Mesenchymal stem cell (in vitro differentiated cells and primary cell): ENCODE measurements at regions not wholly inside any gene's neighbourhood (a gene's known extent, or its start where the extent isn't known, plus 50 kb on each side); places are given as distances from the start of the nearest gene placed in this dataset.

Experiments used
- DNase-seq: peaks from one replicate; pipeline ENCODE4 v3.0.0-alpha.2; 2013
- H2AFZ ChIP-seq: one replicate; pipeline ENCODE4 v1.6.1; 2013; ENCODE audit warnings: low read depth, mild to moderate bottlenecking, control low read depth, inconsistent platforms, low read length, moderate library complexity
- H2AK5ac ChIP-seq: 2 replicates; pipeline ENCODE4 v1.6.1; 2013; ENCODE audit warnings: low read length, moderate library complexity, mild to moderate bottlenecking, inconsistent platforms; ENCODE audit not compliant: severe bottlenecking
- H2BK120ac ChIP-seq: one replicate; pipeline ENCODE4 v1.6.1; 2013; ENCODE audit warnings: low read depth, mild to moderate bottlenecking, inconsistent platforms, low read length, moderate library complexity
- H2BK12ac ChIP-seq, 2 experiments: one replicate each; pipeline ENCODE4 v1.6.1; 2013; ENCODE audit warnings: inconsistent platforms in 2 of 2, low read length in 2 of 2, mild to moderate bottlenecking in 2 of 2, moderate library complexity in 2 of 2, control low read depth in 1 of 2
- H2BK15ac ChIP-seq: one replicate; pipeline ENCODE4 v1.6.1; 2013; ENCODE audit warnings: mild to moderate bottlenecking, low read depth, inconsistent platforms; ENCODE audit not compliant: poor library complexity, severe bottlenecking
- H2BK5ac ChIP-seq: 2 replicates; pipeline ENCODE4 v1.6.1; 2013; ENCODE audit warnings: low read depth, mild to moderate bottlenecking, low read length, control low read depth, inconsistent platforms; ENCODE audit not compliant: poor library complexity, severe bottlenecking
- H3K14ac ChIP-seq, 2 experiments: one replicate each; pipeline ENCODE4 v1.6.1; 2013; ENCODE audit warnings: inconsistent platforms in 2 of 2, low read length in 2 of 2, control low read depth in 1 of 2, mild to moderate bottlenecking in 1 of 2, moderate library complexity in 1 of 2
- H3K18ac ChIP-seq, 2 experiments: one replicate each; pipeline ENCODE4 v1.6.1; 2013; ENCODE audit warnings: inconsistent platforms in 2 of 2, low read length in 2 of 2, control low read depth in 1 of 2, low read depth in 1 of 2, mild to moderate bottlenecking in 1 of 2
- H3K23ac ChIP-seq, 2 experiments: one replicate each; pipeline ENCODE4 v1.6.1; 2013; ENCODE audit warnings: inconsistent platforms in 2 of 2, low read length in 2 of 2, mild to moderate bottlenecking in 2 of 2, moderate library complexity in 2 of 2, control low read depth in 1 of 2
- H3K27ac ChIP-seq: 2 replicates; pipeline ENCODE4 v1.5.1; 2013; ENCODE audit warnings: mild to moderate bottlenecking, moderate library complexity, low read length, control low read depth, inconsistent platforms; ENCODE audit not compliant: poor library complexity, severe bottlenecking
- H3K27me3 ChIP-seq, 2 experiments: 2 replicates each; pipeline versions ENCODE4 v1.6.1 to v1.7.0; 2013; ENCODE audit warnings: low read length in 2 of 2, mild to moderate bottlenecking in 2 of 2, moderate library complexity in 2 of 2, control low read depth in 1 of 2, inconsistent platforms in 1 of 2; ENCODE audit not compliant: control insufficient read depth in 1 of 2, insufficient read depth in 1 of 2
- H3K36me3 ChIP-seq, 2 experiments: 2 replicates each; pipeline versions ENCODE4 v1.6.1 to v1.7.0; 2013; ENCODE audit warnings: low read length in 2 of 2, control low read depth in 1 of 2, inconsistent platforms in 1 of 2, low read depth in 1 of 2, mild to moderate bottlenecking in 1 of 2; ENCODE audit not compliant: insufficient read depth in 2 of 2, control insufficient read depth in 1 of 2
- H3K4ac ChIP-seq, 2 experiments: one replicate each; pipeline ENCODE4 v1.6.1; 2013; ENCODE audit warnings: inconsistent platforms in 2 of 2, low read length in 2 of 2, mild to moderate bottlenecking in 2 of 2, moderate library complexity in 2 of 2, control low read depth in 1 of 2, low read depth in 1 of 2
- H3K4me1 ChIP-seq: 2 replicates; pipeline ENCODE4 v1.6.1; 2013; ENCODE audit warnings: low read depth, low read length, control low read depth; ENCODE audit not compliant: control insufficient read depth, insufficient read depth
- H3K4me2 ChIP-seq: 2 replicates; pipeline ENCODE4 v1.6.1; 2013; ENCODE audit warnings: low read length, mild to moderate bottlenecking, inconsistent platforms; ENCODE audit not compliant: poor library complexity, severe bottlenecking
- H3K4me3 ChIP-seq, 2 experiments: 2 replicates each; pipeline versions ENCODE4 v1.5.1 to v1.7.0; 2013; ENCODE audit warnings: low read length in 2 of 2, mild to moderate bottlenecking in 2 of 2, control low read depth in 1 of 2, low read depth in 1 of 2; ENCODE audit not compliant: insufficient read depth in 1 of 2
- H3K79me1 ChIP-seq: replicated peaks from 2 replicates; pipeline ENCODE4 v1.6.1; 2013; ENCODE audit warnings: mild to moderate bottlenecking, control low read depth, low read length, inconsistent platforms; ENCODE audit not compliant: poor library complexity, severe bottlenecking
- H3K9ac ChIP-seq: 2 replicates; pipeline ENCODE4 v1.7.0; 2013; ENCODE audit warnings: mild to moderate bottlenecking, low read length, moderate library complexity
- H3K9me3 ChIP-seq: 2 replicates; pipeline ENCODE4 v1.7.0; 2013; ENCODE audit warnings: mild to moderate bottlenecking, low read length; ENCODE audit not compliant: control insufficient read depth
- H4K8ac ChIP-seq: one replicate; pipeline ENCODE4 v1.6.1; 2013; ENCODE audit warnings: inconsistent platforms, mild to moderate bottlenecking, low read length, moderate library complexity
- H4K91ac ChIP-seq: one replicate; pipeline ENCODE4 v1.6.1; 2013; ENCODE audit warnings: mild to moderate bottlenecking, low read length, inconsistent platforms
- WGBS: methylation state at CpG from one replicate; pipeline ENCODE4 v1.1.7; 2013; ENCODE audit warnings: mixed read lengths; 5-methylcytosine and 5-hydroxymethylcytosine counted together

DNA sequence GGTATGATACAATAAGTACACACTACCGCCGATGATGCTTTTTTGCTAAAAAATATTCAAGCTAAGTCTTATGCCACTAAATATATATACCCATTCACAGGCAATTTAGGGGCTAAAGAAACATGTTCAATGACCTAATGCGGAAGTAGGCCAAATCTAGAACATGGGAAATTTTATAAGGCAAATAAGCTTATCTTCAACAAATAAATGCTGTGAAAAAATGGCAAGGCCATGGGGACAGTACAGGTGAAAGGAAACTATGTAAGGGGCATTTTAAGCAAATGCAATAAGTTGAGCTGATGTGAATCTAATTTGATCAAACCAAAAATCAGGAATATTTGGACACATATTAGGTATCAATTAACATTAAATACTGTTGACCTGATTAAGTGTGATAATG is 339.5 kb upstream of the EDIL3 start:
- H2AFZ ChIP-seq, result no peak overlapping the region
- no peak overlapping the region for H3K9ac ChIP-seq
- H3K4me2 ChIP-seq, result no peak overlapping the region
- no peak overlapping the region for H2AK5ac ChIP-seq
- no peaks in the 10 kb centered on the region for H3K4me1 ChIP-seq
- H3K79me1 ChIP-seq, result no peaks in the 10 kb centered on the region
- no peak overlapping the region for H3K18ac ChIP-seq
- H4K91ac ChIP-seq, result no peak overlapping the region
- H4K8ac ChIP-seq, result no peak overlapping the region
- no peaks in the 10 kb centered on the region for H3K9me3 ChIP-seq
- H2BK12ac ChIP-seq, result no peak overlapping the region
- no peak overlapping the region for H2BK120ac ChIP-seq
- no peak overlapping the region for H3K4me3 ChIP-seq
- no peak overlapping the region for H2BK5ac ChIP-seq
- 91% methylated on average over 3 of the region's 3 CpGs for WGBS
- no peaks in the 10 kb centered on the region for H3K27me3 ChIP-seq
- H2BK15ac ChIP-seq, result no peak overlapping the region
- H3K4ac ChIP-seq, result no peak overlapping the region
- H3K27ac ChIP-seq, result no peak overlapping the region
- no peak for DNase-seq
- no peaks in the 10 kb centered on the region for H3K36me3 ChIP-seq
- no peak overlapping the region for H3K23ac ChIP-seq
- H3K14ac ChIP-seq, result no peak overlapping the region

DNA sequence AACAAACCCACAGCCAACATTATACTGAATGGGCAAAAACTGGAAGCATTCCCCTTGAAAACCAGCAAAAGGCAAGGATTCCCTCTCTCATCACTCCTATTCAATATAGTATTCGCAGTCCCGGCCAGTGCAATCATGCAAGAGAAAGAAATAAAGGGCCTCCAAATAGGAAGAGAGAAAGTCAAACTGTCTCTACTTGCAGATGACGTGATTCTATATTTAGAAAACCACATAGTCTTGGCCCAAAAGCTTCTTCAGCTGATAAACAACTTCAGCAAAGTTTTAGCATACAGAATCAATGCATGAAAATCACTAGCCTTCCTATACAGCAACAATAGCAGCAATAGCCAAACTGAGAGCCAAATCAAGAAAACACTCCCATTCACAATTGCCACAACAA is 333.7 kb upstream of the EDIL3 start:
- Histone ChIP-seq H2AFZ (no peak overlapping the region), H3K14ac (no peak overlapping the region), H3K9me3 (peaks cover 3% of the 10 kb centered on the region), H2BK120ac (no peak overlapping the region), H3K9ac (no peak overlapping the region), H2BK12ac (no peak overlapping the region), H3K4me1 (no peaks in the 10 kb centered on the region), H3K79me1 (no peaks in the 10 kb centered on the region), H4K8ac (no peak overlapping the region), H3K23ac (no peak overlapping the region), H2BK5ac (no peak overlapping the region), H4K91ac (no peak overlapping the region), H3K4me3 (no peak overlapping the region), H3K18ac (no peak overlapping the region), H3K27me3 (no peaks in the 10 kb centered on the region), H3K4me2 (no peak overlapping the region), H3K4ac (no peak overlapping the region), H3K27ac (no peak overlapping the region), H2BK15ac (no peak overlapping the region), H2AK5ac (no peak overlapping the region), H3K36me3 (no peaks in the 10 kb centered on the region)
- peak; percentile 14 for DNase-seq
- 87% methylated on average over 3 of the region's 3 CpGs for WGBS

DNA sequence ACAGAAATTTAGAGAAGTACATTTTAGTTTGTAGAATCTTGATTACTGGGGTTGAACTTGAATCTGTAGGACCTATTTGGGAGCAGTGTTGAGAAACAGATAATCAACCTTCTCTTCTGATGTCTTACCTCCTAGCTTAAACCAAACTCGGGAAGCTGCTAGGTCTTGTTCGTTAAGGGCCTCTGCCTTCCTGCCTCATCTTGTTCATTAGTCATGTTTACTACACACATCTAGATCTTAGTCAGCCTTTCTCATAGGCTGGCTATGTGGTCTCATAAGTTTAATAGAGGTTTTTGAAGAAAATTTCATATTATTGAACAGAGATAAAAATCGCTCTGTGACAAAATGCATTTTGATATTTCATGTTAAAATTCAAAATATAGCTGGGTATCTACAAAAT is 331.0 kb upstream of the EDIL3 start:
- no peak overlapping the region for H3K14ac ChIP-seq
- H2BK120ac ChIP-seq, result no peak overlapping the region
- no peak overlapping the region for H3K23ac ChIP-seq
- no peaks in the 10 kb centered on the region for H3K4me1 ChIP-seq
- H3K9me3 ChIP-seq, result peaks cover 3% of the 10 kb centered on the region
- no peak overlapping the region for H2BK12ac ChIP-seq
- H3K4ac ChIP-seq, result no peak overlapping the region
- no peak overlapping the region for H2AFZ ChIP-seq
- no peak overlapping the region for H3K27ac ChIP-seq
- no peak overlapping the region for H2BK15ac ChIP-seq
- no peaks in the 10 kb centered on the region for H3K27me3 ChIP-seq
- no peak overlapping the region for H3K4me2 ChIP-seq
- H3K4me3 ChIP-seq, result no peak overlapping the region
- H2BK5ac ChIP-seq, result no peak overlapping the region
- WGBS, result 93% methylated on average over 2 of the region's 3 CpGs
- H3K79me1 ChIP-seq, result no peaks in the 10 kb centered on the region
- H3K18ac ChIP-seq, result no peak overlapping the region
- H4K91ac ChIP-seq, result no peak overlapping the region
- H4K8ac ChIP-seq, result no peak overlapping the region
- no peak overlapping the region for H3K9ac ChIP-seq
- H3K36me3 ChIP-seq, result no peaks in the 10 kb centered on the region
- DNase-seq, result no peak
- H2AK5ac ChIP-seq, result no peak overlapping the region

GRCh38 chr5:84715091-84715490 is 330.4 kb upstream of the EDIL3 start:
- peak; percentile 21 for DNase-seq
- Histone ChIP-seq H3K27ac (no peak overlapping the region), H3K27me3 (no peaks in the 10 kb centered on the region)

More at GRCh38 chr5:84715091-84715490, 330.4 kb upstream of the EDIL3 start:
- WGBS, result 100% methylated on average over 1 of the region's 1 CpG
- Histone ChIP-seq H3K36me3 (no peaks in the 10 kb centered on the region), H3K23ac (no peak overlapping the region), H2BK15ac (no peak overlapping the region), H2BK120ac (no peak overlapping the region), H3K18ac (no peak overlapping the region), H2BK12ac (no peak overlapping the region), H3K9ac (no peak overlapping the region), H3K4me2 (no peak overlapping the region), H4K91ac (no peak overlapping the region), H3K4me1 (no peaks in the 10 kb centered on the region), H3K4me3 (no peak overlapping the region), H3K79me1 (no peaks in the 10 kb centered on the region), H3K14ac (no peak overlapping the region), H2BK5ac (no peak overlapping the region), H3K9me3 (peaks cover 3% of the 10 kb centered on the region), H3K4ac (no peak overlapping the region), H4K8ac (no peak overlapping the region), H2AK5ac (no peak overlapping the region), H2AFZ (no peak overlapping the region)
